HG03378 (cell line): ENCODE measurements at regions not wholly inside any gene's neighbourhood (a gene's known extent, or its start where the extent isn't known, plus 50 kb on each side); places are given as distances from the start of the nearest gene placed in this dataset.

Experiments used
- ATAC-seq: cut with Tn5 transposase; IDR thresholded peaks from one replicate; pipeline ENCODE4 v1.9.1; 2021; ENCODE audit warnings: mild to moderate bottlenecking, moderate library complexity; ENCODE audit not compliant: unreplicated experiment

GRCh38 chr6:747921-748320, 55.0 kb upstream of the EXOC2 start:
- ATAC-seq = no peak

- ATAC-seq = no peak
These were observed 54.1 kb upstream of the EXOC2 start for GRCh38 chr6:747028-747427.

GRCh38 chr6:744666-745353, 51.9 kb upstream of the EXOC2 start:
- ATAC-seq = no peak

- no peak for ATAC-seq
These were observed 50.6 kb upstream of the EXOC2 start for GRCh38 chr6:743320-744096.
